Fibroblast of the aortic adventitia (primary cell): ENCODE measurements at regions not wholly inside any gene's neighbourhood (a gene's known extent, or its start where the extent isn't known, plus 50 kb on each side); places are given as distances from the start of the nearest gene placed in this dataset.

Experiments used
- DNase-seq: peaks from one replicate; pipeline ENCODE4 v3.0.0-alpha.2; 2010; ENCODE audit warnings: low read depth
- H3K4me3 ChIP-seq: 2 replicates; pipeline ENCODE4 v1.5.1; 2011; ENCODE audit warnings: low read depth, mild to moderate bottlenecking, control low read depth, low read length, moderate library complexity
- TF ChIP-seq, protein P1 (sequence below): IDR thresholded peaks from 2 replicates; pipeline ENCODE4 v1.5.1; 2011; ENCODE audit warnings: mild to moderate bottlenecking, low read length, control low read depth, inconsistent platforms; ENCODE audit not compliant: insufficient read depth

DNA sequence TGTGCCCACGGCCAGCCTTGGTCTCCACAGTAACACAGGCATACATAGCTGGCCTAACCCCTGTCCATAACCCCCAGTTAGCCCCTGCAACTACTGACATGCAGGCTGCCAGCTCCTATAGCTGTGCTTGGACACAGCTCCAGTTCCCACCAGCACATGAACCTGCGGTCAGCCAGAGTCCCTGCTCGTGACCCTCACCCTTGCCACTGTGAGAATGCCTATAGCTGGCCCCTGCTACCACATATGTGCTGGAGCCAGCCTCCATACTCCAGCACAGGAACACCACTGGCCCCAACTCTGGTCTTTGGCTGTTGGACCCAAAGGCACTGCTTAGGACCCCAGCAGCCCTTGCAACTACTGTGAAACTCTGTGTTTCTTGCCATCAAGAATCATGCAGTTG is 930.9 kb downstream of the ADGRL3 start:
- H3K4me3 ChIP-seq: no peak overlapping the region
- TF ChIP-seq, protein P1, sequence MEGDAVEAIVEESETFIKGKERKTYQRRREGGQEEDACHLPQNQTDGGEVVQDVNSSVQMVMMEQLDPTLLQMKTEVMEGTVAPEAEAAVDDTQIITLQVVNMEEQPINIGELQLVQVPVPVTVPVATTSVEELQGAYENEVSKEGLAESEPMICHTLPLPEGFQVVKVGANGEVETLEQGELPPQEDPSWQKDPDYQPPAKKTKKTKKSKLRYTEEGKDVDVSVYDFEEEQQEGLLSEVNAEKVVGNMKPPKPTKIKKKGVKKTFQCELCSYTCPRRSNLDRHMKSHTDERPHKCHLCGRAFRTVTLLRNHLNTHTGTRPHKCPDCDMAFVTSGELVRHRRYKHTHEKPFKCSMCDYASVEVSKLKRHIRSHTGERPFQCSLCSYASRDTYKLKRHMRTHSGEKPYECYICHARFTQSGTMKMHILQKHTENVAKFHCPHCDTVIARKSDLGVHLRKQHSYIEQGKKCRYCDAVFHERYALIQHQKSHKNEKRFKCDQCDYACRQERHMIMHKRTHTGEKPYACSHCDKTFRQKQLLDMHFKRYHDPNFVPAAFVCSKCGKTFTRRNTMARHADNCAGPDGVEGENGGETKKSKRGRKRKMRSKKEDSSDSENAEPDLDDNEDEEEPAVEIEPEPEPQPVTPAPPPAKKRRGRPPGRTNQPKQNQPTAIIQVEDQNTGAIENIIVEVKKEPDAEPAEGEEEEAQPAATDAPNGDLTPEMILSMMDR: no peak

DNA sequence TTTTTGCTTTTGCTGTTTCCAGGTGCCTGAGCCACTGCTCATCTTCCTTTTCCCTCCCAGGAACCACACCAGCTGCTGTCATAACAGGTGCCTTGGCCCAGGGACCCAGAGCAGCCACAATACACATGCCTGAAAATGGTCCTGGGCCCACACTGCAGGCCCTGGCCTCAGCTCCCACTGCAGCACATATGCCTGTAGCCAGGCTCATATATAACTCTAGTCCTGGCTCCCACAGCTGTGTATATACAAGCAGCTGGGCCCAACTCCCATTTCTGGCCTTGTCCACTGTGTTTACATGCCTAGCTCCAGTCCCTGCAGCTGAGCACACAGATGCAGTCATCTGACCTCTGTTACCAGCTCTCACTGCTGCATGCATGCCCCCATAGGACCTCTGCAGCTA is 930.5 kb downstream of the ADGRL3 start:
- no peak overlapping the region for H3K4me3 ChIP-seq
- no peak for DNase-seq
- TF ChIP-seq, protein P1: no peak

More for the DNA sequence above, 930.9 kb downstream of the ADGRL3 start:
- DNase-seq: no peak

DNA sequence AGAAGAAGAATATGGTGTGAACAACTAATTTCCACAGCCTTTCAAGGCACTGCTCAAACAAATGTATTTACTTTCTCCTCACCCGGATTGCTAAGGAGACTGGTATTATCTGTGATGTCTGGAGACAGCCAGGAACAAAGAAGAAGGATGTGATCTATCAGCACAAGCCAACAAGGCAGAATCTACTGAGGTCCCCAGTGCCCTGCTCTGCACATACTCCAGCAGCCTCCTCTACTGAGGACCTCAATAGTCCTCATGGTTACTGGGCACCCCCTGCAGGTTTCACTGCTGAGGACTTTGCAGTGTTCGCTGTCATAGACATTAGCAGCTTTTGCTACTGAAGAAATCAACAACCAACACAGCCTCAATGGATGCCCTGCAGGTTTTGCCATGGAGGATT is 930.1 kb downstream of the ADGRL3 start:
- TF ChIP-seq, protein P1: no peak
- DNase-seq: no peak
- H3K4me3 ChIP-seq: no peak overlapping the region
